ENCODE measurements at regions not wholly inside any gene's neighbourhood (a gene's known extent, or its start where the extent isn't known, plus 50 kb on each side); places are given as distances from the start of the nearest gene placed in this dataset.

DNA sequence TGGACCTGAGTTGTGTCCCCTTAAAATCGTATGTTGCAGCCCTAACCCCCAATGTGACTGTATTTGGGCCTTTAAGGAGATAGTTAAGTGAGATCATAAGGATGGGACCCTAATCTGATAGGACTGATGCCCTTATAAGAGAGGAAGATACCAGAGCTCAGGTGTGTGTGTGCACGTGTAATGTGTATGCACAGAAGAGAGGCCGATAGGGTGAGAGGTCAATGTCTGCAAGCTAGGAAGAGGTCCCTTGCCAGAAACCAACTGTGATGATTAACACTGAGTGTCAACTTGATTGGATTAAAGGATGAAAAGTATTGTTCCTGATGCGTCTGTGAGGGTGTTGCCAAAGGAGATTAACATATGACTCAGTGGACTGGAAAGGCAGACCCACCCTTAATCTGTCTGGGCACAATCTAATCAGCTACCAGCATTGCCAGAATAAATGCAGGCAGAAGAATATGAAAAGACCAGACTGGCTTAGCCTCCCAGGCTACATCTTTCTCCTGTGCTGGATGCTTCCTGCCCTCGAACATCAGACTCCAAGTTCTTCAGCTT, 299.8 kb downstream of the LRFN2 start:
- H3K4me1 Mint-ChIP-seq (ENCODE audit: low read depth, unreplicated experiment), result no peaks in the 10 kb centered on the region
- BruUV-seq (replicated peaks), result no TSS peak
- intact Hi-C loops (cut with micrococcal nuclease; ENCODE audit: unreplicated experiment), result no loop called here
- H3K36me3 Mint-ChIP-seq (ENCODE audit: insufficient read depth, unreplicated experiment), result no peaks in the 10 kb centered on the region
- no peak for DNase-seq
- peaks cover 2% of the 10 kb centered on the region for H3K9me3 Mint-ChIP-seq (ENCODE audit: low read depth, unreplicated experiment)
- H3K4me3 Mint-ChIP-seq (ENCODE audit: low read depth, unreplicated experiment), result no peak overlapping the region
- TF ChIP-seq, protein P1, sequence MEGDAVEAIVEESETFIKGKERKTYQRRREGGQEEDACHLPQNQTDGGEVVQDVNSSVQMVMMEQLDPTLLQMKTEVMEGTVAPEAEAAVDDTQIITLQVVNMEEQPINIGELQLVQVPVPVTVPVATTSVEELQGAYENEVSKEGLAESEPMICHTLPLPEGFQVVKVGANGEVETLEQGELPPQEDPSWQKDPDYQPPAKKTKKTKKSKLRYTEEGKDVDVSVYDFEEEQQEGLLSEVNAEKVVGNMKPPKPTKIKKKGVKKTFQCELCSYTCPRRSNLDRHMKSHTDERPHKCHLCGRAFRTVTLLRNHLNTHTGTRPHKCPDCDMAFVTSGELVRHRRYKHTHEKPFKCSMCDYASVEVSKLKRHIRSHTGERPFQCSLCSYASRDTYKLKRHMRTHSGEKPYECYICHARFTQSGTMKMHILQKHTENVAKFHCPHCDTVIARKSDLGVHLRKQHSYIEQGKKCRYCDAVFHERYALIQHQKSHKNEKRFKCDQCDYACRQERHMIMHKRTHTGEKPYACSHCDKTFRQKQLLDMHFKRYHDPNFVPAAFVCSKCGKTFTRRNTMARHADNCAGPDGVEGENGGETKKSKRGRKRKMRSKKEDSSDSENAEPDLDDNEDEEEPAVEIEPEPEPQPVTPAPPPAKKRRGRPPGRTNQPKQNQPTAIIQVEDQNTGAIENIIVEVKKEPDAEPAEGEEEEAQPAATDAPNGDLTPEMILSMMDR (IDR thresholded peaks at IDR 0.05; ENCODE audit: unreplicated experiment), result no peak
- CTCF ChIA-PET, result no interaction called here
- H3K27ac Mint-ChIP-seq (ENCODE audit: unreplicated experiment), result no peak overlapping the region
- H3K27me3 Mint-ChIP-seq (ENCODE audit: unreplicated experiment), result peaks cover 51% of the 10 kb centered on the region

DNA sequence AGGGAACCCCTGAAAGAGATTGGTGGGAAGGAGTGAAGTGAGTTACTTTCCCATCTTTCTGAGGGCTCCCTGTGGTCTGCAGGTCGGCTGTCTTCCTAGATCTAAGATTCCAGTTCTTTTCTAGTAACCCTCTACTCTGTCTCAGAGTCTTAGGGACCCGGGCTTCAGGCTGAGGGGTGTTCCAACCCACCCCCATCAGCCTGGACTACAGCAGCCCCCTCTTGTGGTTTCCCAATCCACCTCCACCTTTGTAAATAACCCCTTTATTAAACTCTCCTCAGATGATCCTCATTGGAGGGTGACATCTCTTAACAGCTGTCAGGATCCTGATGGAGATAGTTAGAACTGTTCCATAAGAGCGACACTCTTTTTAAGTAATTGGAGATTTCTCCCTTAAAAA, 300.4 kb downstream of the LRFN2 start:
- CTCF ChIA-PET, result no interaction called here
- H3K9me3 Mint-ChIP-seq (ENCODE audit: low read depth, unreplicated experiment), result peaks cover 2% of the 10 kb centered on the region
- BruUV-seq (replicated peaks), result no TSS peak
- H3K27me3 Mint-ChIP-seq (ENCODE audit: unreplicated experiment), result peaks cover 51% of the 10 kb centered on the region
- no peak overlapping the region for H3K27ac Mint-ChIP-seq (ENCODE audit: unreplicated experiment)
- no peak for DNase-seq
- no peaks in the 10 kb centered on the region for H3K4me1 Mint-ChIP-seq (ENCODE audit: low read depth, unreplicated experiment)
- H3K36me3 Mint-ChIP-seq (ENCODE audit: insufficient read depth, unreplicated experiment), result no peaks in the 10 kb centered on the region
- intact Hi-C loops (cut with micrococcal nuclease; ENCODE audit: unreplicated experiment), result no loop called here
- TF ChIP-seq, protein P1 (IDR thresholded peaks at IDR 0.05; ENCODE audit: unreplicated experiment), result no peak
- H3K4me3 Mint-ChIP-seq (ENCODE audit: low read depth, unreplicated experiment), result no peak overlapping the region

DNA sequence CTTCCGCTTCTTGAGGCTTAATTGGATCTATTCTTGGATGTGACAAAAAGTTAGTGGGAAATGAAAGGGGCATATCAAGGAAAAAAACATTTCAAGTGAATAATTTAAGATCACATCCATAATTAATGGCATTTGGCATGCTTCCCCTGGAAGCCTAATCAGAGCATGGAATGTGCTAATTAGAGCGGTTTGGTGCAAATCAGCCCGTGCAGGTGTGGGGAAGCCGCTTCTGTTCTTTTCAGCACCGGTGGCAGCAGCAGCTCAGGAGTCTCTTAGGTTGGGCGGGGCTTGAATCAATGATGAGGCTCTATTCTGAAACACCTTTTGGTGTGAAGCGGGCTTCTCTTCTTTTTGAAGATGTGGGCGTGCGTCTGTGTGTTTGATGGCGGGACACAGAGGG, 301.2 kb downstream of the LRFN2 start:
- TF ChIP-seq, protein P1 (IDR thresholded peaks at IDR 0.05; ENCODE audit: unreplicated experiment), result no peak
- Mint-ChIP-seq H3K36me3 (ENCODE audit: insufficient read depth, unreplicated experiment) (no peaks in the 10 kb centered on the region), H3K4me3 (ENCODE audit: low read depth, unreplicated experiment) (no peak overlapping the region), H3K9me3 (ENCODE audit: low read depth, unreplicated experiment) (peaks cover 2% of the 10 kb centered on the region), H3K27ac (ENCODE audit: unreplicated experiment) (no peak overlapping the region), H3K27me3 (ENCODE audit: unreplicated experiment) (peaks cover 44% of the 10 kb centered on the region), H3K4me1 (ENCODE audit: low read depth, unreplicated experiment) (no peaks in the 10 kb centered on the region)
- BruUV-seq (replicated peaks), result no TSS peak
- no peak for DNase-seq
- CTCF ChIA-PET, result no interaction called here
- intact Hi-C loops (cut with micrococcal nuclease; ENCODE audit: unreplicated experiment), result no loop called here

DNA sequence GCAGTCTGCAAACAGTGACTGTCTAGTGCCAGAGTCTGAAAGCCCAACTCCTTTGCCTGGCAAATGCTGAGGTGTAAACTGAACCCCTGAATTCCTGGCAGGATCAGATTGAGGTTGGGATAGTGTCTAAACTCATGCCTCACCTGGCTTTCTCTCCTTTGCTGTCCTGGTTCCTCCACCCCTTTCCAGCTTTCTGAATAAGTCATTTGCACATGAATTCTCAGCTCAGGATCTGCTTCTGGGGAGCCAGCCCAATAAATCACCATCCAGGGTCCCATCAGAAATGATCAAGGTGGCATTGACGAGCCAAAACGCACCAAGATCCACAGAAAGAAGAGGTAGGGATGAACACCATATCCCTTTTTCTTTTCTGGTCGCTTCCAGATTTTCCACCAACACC, 301.6 kb downstream of the LRFN2 start:
- Mint-ChIP-seq H3K4me3 (ENCODE audit: low read depth, unreplicated experiment) (no peak overlapping the region), H3K27ac (ENCODE audit: unreplicated experiment) (no peak overlapping the region), H3K9me3 (ENCODE audit: low read depth, unreplicated experiment) (peaks cover 2% of the 10 kb centered on the region), H3K36me3 (ENCODE audit: insufficient read depth, unreplicated experiment) (no peaks in the 10 kb centered on the region), H3K27me3 (ENCODE audit: unreplicated experiment) (peaks cover 39% of the 10 kb centered on the region), H3K4me1 (ENCODE audit: low read depth, unreplicated experiment) (no peaks in the 10 kb centered on the region)
- intact Hi-C loops (cut with micrococcal nuclease; ENCODE audit: unreplicated experiment), result no loop called here
- TF ChIP-seq, protein P1 (IDR thresholded peaks at IDR 0.05; ENCODE audit: unreplicated experiment), result no peak
- no TSS peak for BruUV-seq (replicated peaks)
- no peak for DNase-seq
- CTCF ChIA-PET, result no interaction called here
